AG09319 (cell line): ENCODE measurements at regions not wholly inside any gene's neighbourhood (a gene's known extent, or its start where the extent isn't known, plus 50 kb on each side); places are given as distances from the start of the nearest gene placed in this dataset.

Experiments used
- DNase-seq: peaks from one replicate; pipeline ENCODE4 v3.0.0-alpha.2; 2010; ENCODE audit warnings: low read depth; ENCODE audit errors: extremely low read depth
- TF ChIP-seq, protein P1 (sequence below): IDR thresholded peaks from 2 replicates; pipeline ENCODE4 v1.5.1; 2011; ENCODE audit warnings: low read depth, mild to moderate bottlenecking, inconsistent platforms, low read length, moderate library complexity

DNA sequence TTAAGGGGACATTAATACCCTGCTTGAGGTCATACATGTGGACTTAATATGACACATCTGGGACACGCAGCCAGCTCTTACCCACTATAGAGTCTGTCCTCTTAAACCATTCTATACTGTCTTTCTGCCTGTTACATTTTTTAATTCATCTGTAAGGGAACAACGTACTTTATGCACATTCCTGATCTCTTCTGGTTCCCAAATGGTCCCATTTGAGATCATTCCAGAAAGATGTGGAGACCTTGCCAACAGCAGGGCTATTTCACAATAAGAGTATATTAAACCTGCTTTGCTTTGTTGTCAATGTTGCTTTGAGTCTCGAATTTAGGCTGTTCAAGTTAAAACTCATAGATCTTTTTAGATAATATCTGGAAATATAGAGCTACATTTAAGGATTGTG lies 332.2 kb upstream of the RAG2 start:
- no peak for DNase-seq
- TF ChIP-seq, protein P1, sequence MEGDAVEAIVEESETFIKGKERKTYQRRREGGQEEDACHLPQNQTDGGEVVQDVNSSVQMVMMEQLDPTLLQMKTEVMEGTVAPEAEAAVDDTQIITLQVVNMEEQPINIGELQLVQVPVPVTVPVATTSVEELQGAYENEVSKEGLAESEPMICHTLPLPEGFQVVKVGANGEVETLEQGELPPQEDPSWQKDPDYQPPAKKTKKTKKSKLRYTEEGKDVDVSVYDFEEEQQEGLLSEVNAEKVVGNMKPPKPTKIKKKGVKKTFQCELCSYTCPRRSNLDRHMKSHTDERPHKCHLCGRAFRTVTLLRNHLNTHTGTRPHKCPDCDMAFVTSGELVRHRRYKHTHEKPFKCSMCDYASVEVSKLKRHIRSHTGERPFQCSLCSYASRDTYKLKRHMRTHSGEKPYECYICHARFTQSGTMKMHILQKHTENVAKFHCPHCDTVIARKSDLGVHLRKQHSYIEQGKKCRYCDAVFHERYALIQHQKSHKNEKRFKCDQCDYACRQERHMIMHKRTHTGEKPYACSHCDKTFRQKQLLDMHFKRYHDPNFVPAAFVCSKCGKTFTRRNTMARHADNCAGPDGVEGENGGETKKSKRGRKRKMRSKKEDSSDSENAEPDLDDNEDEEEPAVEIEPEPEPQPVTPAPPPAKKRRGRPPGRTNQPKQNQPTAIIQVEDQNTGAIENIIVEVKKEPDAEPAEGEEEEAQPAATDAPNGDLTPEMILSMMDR: no peak

DNA sequence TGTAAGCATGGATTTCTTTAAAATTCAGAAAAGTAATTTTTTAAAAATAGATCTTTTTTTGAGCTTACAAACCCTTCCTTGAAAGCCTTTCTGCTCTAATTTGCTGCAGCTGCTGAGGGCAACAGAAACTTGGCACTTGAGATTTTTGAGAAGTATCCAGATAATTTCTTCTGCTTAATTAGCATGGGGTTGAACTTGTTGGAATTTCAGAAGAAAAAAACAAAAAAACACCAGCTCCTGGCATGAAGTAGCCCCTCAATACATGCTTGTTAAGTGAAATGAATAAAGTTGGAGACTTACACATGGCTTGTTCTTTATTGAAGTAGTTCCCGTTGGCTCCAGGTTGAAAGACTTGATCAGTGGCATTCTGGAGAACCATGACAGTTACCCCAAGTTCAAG lies 331.4 kb upstream of the RAG2 start:
- TF ChIP-seq, protein P1: no peak
- no peak for DNase-seq

DNA sequence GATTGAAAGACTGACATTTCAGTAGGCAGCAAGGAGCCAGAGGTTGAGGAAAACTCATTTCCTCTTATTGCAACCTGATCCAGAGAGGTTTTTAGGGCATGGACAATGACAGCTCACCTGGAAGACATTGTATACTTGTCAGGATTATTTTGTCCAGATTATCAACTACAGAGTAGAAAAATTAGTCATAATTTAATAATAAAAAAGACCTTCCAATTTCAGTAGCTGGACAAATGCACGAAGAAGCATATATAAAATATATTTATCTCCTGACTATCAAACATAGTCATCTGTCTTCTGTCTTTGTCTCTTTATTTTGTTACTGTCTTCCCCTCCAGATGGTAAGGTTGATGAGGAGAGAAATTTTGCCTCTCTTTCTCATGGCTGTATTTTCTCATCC lies 330.6 kb upstream of the RAG2 start:
- DNase-seq: no peak
- TF ChIP-seq, protein P1: no peak

DNA sequence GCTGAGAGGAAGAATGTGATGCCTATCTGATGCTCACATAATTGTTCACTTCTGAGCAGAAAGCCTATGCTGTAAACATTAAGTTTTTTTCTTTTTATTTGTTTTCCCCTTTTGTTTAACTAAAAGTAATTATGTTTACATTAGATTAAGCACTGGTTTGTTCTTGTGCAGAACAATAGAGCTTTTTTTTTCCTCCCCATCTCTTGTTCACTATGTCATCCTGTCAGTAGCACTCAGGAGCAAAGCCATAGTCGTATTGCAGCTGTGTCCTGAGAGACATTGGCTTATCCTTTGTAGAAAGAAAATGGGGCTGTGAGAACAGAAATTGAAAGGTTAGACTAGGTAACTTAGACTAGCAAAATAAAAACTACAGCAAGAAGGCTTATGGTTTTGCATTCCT lies 301.8 kb upstream of the RAG2 start:
- DNase-seq: no peak

DNA sequence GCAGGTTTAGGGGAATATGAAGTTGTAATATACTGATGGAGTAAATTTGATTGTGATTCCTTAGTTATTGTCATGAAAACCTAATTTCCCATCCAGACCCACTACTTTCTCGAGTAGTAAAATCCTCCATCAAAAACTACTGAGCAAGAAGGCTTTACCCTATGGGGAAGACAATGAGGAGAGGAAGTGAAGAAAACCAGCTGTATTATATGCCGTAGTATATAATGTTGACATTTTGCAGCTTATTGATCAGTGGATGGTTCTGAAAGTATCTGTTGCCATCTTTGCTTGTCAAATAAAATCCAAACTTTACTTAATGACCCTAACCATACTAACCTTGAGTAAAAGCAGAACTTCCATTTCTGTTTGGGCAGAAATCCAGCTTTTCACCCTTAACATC lies 292.8 kb upstream of the RAG2 start:
- no peak for DNase-seq
- TF ChIP-seq, protein P1: no peak

More for the DNA sequence above, 301.8 kb upstream of the RAG2 start:
- TF ChIP-seq, protein P1: no peak

DNA sequence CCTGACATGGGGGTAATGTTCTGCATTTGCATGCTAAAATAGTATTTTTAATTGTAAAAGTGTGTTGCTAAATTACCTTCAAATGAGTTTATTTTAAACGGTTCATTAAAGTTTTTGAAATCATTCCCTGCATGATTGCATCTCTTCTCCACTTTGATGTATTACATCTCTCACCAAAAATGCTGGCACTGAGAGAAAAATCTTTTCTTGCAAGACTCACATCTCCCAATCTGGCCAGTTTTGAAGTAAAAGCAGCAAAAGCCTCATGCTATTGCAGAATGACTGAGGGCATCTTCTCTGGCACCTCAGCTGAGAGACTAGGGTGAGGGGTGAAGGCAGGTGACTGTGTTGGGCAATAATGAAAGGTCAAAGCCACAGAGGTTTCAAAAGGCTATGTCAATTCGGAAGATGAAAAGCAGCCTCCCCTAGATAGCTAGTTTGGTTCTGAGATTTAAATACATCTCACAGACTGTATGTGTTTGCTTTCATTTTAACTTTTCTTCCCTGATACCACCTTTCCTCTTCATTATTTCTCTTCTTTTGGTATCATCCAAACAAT lies 292.2 kb upstream of the RAG2 start:
- TF ChIP-seq, protein P1: no peak
- no peak for DNase-seq

DNA sequence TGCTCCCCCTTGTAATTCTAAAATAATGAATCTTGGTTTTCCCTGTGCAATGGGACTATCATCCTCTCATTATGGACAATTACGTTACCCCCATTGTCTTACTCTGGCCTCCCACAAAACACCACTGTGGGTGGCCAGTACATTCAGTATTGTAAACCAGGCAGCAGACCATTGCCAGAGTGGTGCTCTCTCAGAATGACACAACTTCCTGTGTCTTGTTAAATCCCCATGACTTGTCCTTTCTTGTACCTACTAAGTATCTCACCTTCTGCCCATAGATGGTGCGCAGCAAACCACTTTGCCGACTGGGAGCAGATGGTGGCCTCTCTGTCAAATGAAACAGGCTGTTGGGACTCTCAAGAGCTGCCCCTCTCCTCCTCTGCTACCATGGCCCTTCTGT lies 287.1 kb upstream of the RAG2 start:
- no peak for DNase-seq
- TF ChIP-seq, protein P1: no peak
